Mesenteric fat pad (tissue), 1 donor: ENCODE measurements at regions not wholly inside any gene's neighbourhood (a gene's known extent, or its start where the extent isn't known, plus 50 kb on each side); places are given as distances from the start of the nearest gene placed in this dataset.
"Not testable (repeated sequence)": the region's sequence is repeated elsewhere in the genome, so short reads cannot be mapped to it uniquely, and the experiment has no call there.

ENCODE experiments used
- DNase-seq: peaks from one replicate; pipeline ENCODE4 v3.0.0-alpha.2; 2020; ENCODE audit warnings: low spot score
- donor health status: DM: yes; HTN: yes; CAD: no.

- no peak for DNase-seq
Observed at GRCh38 chr16:88128556-88128955, 177.3 kb downstream of the BANP start.

- not testable (repeated sequence) for DNase-seq
Observed at GRCh38 chr16:88129133-88129532, 177.9 kb downstream of the BANP start.

- no peak for DNase-seq
Observed at GRCh38 chr16:88130016-88130415, 178.8 kb downstream of the BANP start.

- no peak for DNase-seq
Observed at GRCh38 chr16:88130681-88131080, 179.4 kb downstream of the BANP start.

DNA sequence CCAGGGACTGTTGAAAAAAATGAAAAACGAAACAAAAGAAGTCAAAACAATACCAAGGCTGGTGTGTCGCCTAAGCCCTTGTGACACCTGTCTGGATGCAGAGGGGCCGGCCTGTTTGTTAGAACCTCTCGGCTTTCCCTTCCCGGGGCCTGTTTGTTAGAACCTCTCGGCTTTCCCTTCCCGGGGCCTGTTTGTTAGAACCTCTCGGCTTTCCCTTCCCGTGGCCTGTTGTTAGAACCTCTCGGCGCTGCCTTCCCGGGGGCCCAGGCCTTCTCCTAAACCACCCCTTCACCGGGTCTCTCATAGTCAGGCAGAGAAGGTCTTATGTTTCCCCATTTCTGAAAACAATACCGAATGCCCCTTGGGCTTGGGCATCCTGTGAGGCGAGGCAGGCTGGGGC is 180.0 kb downstream of the BANP start:
- no peak for DNase-seq

- no peak for DNase-seq
Observed at GRCh38 chr16:88131966-88132365, 180.7 kb downstream of the BANP start.

- DNase-seq, result no peak
Observed at GRCh38 chr16:88132836-88133506, 181.7 kb downstream of the BANP start.

DNA sequence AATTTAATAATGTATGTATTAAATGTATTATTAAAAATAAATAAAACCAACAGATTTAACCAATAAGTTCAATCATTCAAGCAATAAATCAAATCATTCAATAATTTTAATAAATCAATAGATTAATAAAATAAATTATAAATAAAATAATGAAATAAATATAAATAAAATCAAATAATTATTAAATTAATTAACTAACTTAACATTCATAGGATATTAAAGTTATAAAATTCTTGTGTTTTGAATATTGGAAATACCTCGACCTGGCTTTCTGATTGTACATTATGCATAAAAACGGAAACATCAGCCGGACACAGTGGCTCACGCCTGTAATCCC is 182.2 kb downstream of the BANP start:
- DNase-seq, result no peak

DNA sequence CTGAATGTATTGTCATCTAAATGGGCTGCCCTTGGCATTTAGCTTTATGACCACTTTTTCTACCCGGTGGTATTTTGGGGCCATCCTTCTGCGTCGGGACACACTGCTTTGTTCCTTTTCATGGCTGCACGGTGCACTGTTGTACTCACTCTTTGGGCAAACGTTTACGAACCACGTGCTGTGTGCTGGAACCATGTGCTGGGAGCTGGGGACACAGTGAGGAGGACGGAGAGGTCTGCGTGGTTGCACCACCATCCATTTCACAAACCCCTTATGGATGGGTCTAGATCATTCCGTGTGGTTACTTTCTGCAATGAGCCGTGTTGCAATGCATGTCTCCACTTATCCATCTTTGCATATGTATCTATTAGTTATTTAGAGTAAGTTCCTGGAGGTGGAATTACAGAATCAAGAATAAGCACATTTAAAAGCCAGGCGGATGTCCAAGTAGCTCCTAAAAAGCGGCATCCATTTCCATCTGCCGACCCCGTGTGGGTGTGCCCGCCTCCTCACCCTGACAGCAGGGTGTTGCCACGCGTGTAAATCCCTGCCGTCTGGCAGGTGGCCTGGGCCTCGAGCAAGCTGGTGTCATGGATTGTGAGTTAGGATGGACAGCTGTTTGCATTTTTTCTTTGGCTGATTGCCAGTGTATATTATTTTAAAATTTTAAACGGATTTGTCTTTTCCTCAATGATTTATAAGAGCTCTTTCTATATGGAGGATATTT is 183.1 kb downstream of the BANP start:
- not testable (repeated sequence) for DNase-seq

- DNase-seq, result not testable (repeated sequence)
Observed at GRCh38 chr16:88134899-88135682, 183.9 kb downstream of the BANP start.

DNA sequence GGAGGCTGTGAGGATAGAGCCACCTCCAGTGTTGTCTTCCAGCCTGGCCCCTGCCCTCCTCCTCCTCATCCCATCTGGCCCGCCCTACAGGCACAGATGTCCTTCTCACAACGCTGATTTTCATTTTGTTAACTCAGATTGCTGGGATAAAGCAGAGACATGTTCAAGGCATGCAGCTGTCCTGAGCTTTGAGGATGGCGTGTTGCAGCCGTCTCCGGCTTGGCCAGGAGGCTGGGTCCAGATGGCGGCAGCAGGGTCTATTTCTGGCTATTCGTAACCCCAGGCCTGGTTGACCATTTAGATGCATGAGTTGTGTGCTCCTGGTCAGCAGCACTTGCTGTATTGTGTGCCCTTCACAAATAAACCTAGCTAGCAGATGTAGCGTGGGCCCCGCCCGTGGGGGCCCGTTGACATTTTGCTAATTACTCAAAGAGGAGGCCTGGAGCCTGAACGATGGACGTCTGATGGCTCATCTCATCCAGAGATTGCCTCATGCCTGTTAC is 185.0 kb downstream of the BANP start:
- DNase-seq, result not testable (repeated sequence)

GRCh38 chr16:88136939-88137338 is 185.7 kb downstream of the BANP start:
- not testable (repeated sequence) for DNase-seq

GRCh38 chr16:88139141-88139540 is 187.9 kb downstream of the BANP start:
- not testable (repeated sequence) for DNase-seq

GRCh38 chr16:88140195-88140594 is 189.0 kb downstream of the BANP start:
- not testable (repeated sequence) for DNase-seq

GRCh38 chr16:88141580-88141979 is 190.3 kb downstream of the BANP start:
- no peak for DNase-seq

DNA sequence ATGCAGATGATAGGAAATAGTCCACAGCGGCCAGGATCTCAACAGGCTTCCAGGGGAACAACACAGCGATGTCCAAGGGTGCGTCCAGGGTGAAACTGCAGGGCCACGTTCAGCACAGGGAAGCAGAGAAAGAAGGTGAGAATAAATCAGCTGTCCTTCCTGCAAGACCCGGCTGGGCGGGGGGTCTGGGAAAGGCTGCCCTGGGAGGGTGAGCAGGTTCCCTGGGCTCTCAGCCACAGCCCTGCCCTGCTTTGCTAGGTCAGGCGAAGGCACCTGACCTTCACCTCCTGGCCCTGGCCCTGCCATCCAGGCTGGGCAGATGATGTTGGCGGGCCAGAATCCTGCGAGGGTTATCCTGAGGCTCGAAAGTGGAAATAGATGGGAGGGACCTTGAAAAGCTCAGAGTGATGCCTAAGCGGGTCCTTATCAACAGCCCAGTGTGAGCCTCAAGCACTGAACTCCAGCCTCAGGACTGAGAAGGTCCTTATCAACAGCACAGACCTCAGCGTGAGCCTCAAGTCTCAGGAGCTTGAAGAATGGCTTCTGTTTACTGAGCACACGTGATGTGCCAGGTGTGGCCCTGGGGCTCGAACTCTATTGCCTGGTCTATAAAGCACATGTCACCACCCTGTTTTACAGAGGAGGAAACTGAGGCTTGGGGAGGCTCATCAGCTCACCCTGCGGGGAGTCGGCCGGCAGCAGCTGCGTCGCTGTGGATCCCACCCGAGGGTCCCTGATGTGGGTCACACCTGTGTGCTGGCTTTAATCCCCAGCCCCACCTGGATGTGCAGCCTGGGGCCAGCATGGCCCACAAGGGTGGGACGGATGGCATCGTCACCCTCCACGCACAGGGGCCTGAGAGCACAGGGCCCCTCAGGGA is 191.1 kb downstream of the BANP start:
- not testable (repeated sequence) for DNase-seq

DNA sequence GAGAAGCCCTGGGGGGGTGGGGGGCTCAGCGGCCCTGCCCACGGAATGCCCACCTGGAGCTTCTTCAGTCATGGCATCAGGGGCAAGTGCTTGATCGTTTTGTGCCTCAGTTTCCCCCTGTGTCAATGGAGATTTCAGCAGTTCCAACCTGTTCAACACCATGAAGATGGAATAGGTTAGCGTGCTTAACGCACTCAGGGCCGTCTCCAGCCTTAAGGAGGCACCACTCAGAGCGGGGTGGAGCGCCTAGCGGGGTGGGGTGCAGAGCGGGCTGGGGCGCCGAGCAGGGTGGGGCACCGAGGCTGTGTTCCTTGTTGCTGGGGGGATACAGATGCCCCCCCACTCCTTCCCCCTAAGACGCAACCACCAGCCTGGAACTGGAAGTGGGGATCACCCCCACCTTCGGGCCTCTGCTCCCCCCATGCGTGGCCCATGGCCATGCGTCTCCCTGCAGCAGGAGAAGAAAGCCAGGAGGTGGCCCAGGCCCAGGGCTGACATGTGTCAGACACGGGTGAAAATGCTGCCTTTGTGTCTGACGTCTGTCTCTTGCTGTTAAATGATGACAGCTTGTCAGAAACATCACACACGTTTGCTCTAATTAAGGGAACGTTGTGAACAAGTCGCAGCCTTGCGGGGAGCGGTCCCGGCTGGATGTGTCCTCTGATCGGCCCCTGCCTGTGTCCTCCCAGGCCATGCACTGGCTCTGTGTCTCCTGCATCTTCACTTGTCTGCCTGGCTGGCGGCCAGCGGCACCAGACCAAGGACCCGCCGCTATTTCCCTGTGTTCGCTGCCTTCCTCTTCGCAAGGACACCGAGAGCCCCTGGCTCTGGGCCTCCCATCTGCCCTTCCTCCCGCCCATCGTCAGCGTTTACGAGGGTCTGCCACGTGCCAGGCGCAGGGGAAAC is 192.1 kb downstream of the BANP start:
- DNase-seq, result not testable (repeated sequence)

- no peak for DNase-seq
Observed at GRCh38 chr16:88144028-88144511, 192.8 kb downstream of the BANP start.

DNA sequence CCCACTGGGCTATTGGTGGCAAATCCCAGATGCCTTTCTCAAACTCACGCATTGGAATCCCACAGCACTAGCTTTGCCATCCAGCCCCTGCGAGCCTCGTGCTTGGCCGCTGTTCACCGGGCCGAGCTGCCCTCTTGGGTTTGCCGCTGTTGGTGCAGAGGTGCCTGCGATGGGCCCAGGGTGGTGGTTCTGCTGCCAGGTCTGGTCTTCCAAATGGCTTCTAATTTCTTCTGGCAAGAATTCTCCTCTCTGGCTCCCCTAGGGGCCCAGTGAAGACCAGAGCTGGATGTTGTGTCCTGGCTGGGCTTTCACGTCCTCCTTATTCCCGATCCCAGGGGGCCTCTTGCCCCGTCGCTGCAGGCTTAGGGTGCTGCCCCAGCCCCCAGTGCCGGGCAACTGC is 194.1 kb downstream of the BANP start:
- DNase-seq, result not testable (repeated sequence)
